ENCODE measurements at regions not wholly inside any gene's neighbourhood (a gene's known extent, or its start where the extent isn't known, plus 50 kb on each side); places are given as distances from the start of the nearest gene placed in this dataset.

- DNase-seq (ENCODE audit: low spot score in 2 of 2): no peak
- 84 to 86% methylated on average over 1 of the region's 1 CpG for WGBS, 2 donors
- intact Hi-C loops (cut with DNase I; ENCODE audit: low total_unique reads): no loop called here
- H3K4me3 ChIP-seq (ENCODE audit: low read depth, poor library complexity, severe bottlenecking): no peak overlapping the region
- TF ChIP-seq POLR2A (IDR thresholded peaks at IDR 0.05) (no peak), CTCF (IDR thresholded peaks at IDR 0.05) (no peak)
These were observed 550.2 kb downstream of the PYDC2 start for GRCh38 chr3:192011137-192011536.

GRCh38 chr3:192013110-192013509 lies 552.1 kb downstream of the PYDC2 start:
- DNase-seq (ENCODE audit: low spot score in 2 of 2): no peak
- no peak overlapping the region for H3K4me3 ChIP-seq (ENCODE audit: low read depth, poor library complexity, severe bottlenecking)
- intact Hi-C loops (cut with DNase I; ENCODE audit: low total_unique reads): no loop called here
- TF ChIP-seq POLR2A (IDR thresholded peaks at IDR 0.05) (no peak), CTCF (IDR thresholded peaks at IDR 0.05) (no peak)
- 79 to 82% methylated on average over 1 of the region's 1 CpG for WGBS, 2 donors

GRCh38 chr3:192022412-192022811 lies 561.4 kb downstream of the PYDC2 start:
- no peak for DNase-seq (ENCODE audit: low spot score in 2 of 2)
- TF ChIP-seq POLR2A (IDR thresholded peaks at IDR 0.05) (no peak), CTCF (IDR thresholded peaks at IDR 0.05) (no peak)
- no peak overlapping the region for H3K4me3 ChIP-seq (ENCODE audit: low read depth, poor library complexity, severe bottlenecking)
- intact Hi-C loops (cut with DNase I; ENCODE audit: low total_unique reads): no loop called here
- WGBS, 2 donors: 25 to 32% methylated on average over 2 of the region's 2 CpGs

GRCh38 chr3:192024751-192025150 lies 563.8 kb downstream of the PYDC2 start:
- intact Hi-C loops (cut with DNase I; ENCODE audit: low total_unique reads): no loop called here
- no peak for DNase-seq (ENCODE audit: low spot score in 2 of 2)
- TF ChIP-seq CTCF (IDR thresholded peaks at IDR 0.05) (no peak), POLR2A (IDR thresholded peaks at IDR 0.05) (no peak)
- WGBS, 2 donors: 77 to 78% methylated on average over 1 of the region's 1 CpG
- H3K4me3 ChIP-seq (ENCODE audit: low read depth, poor library complexity, severe bottlenecking): no peak overlapping the region

- no peak for DNase-seq (ENCODE audit: low spot score in 2 of 2)
- intact Hi-C loops (cut with DNase I; ENCODE audit: low total_unique reads): no loop called here
- 84 to 90% methylated on average over 2 of the region's 2 CpGs for WGBS, 2 donors
- no peak for TF ChIP-seq POLR2A (IDR thresholded peaks at IDR 0.05)
- TF ChIP-seq CTCF (IDR thresholded peaks at IDR 0.05): no peak
- no peak overlapping the region for H3K4me3 ChIP-seq (ENCODE audit: low read depth, poor library complexity, severe bottlenecking)
These were observed 565.7 kb downstream of the PYDC2 start for GRCh38 chr3:192026661-192027060.

GRCh38 chr3:192031941-192032340 lies 571.0 kb downstream of the PYDC2 start:
- intact Hi-C loops (cut with DNase I; ENCODE audit: low total_unique reads): no loop called here
- DNase-seq (ENCODE audit: low spot score in 2 of 2): no peak
- H3K4me3 ChIP-seq (ENCODE audit: low read depth, poor library complexity, severe bottlenecking): no peak overlapping the region
- TF ChIP-seq POLR2A (IDR thresholded peaks at IDR 0.05) (no peak), CTCF (IDR thresholded peaks at IDR 0.05) (no peak)
- WGBS, 2 donors: 48 to 56% methylated on average over 3 of the region's 3 CpGs

Measured in lower leg skin (tissue), 4 donors.